Thoracic aorta (tissue), 2 donors: ENCODE measurements at regions not wholly inside any gene's neighbourhood (a gene's known extent, or its start where the extent isn't known, plus 50 kb on each side); places are given as distances from the start of the nearest gene placed in this dataset.

Experiments
- ATAC-seq: fragments of 150-250 bp; one replicate; pipeline ENCODE4 v1.8.0; 2017; ENCODE audit warnings: low read depth; ENCODE audit not compliant: insufficient number of reproducible peaks, low FRiP score
- DNase-seq: peaks from one replicate; pipeline ENCODE4 v3.0.0-alpha.2; 2020; ENCODE audit warnings: low spot score
- H3K27ac ChIP-seq, 2 donors: fragments of 200-600 bp; sonication (generic); 1 replicate in 1 of 2; 2 replicates in 1 of 2; pipeline ENCODE4 v1.5.1; 2016; ENCODE audit warnings: mild to moderate bottlenecking in 2 of 2, moderate library complexity in 2 of 2
- H3K27me3 ChIP-seq: fragments of 200-600 bp; sonication (generic); replicated peaks from 2 replicates; pipeline ENCODE4 v1.6.0; 2016; ENCODE audit warnings: mild to moderate bottlenecking; ENCODE audit not compliant: insufficient read depth
- H3K36me3 ChIP-seq: fragments of 200-600 bp; sonication (generic); one replicate; pipeline ENCODE4 v1.5.1; 2016
- H3K4me1 ChIP-seq, 2 donors: fragments of 200-600 bp; sonication (generic); 1 replicate in 1 of 2; 2 replicates in 1 of 2; pipeline versions ENCODE4 v1.5.1 to v1.6.0; 2016; ENCODE audit warnings: low read depth in 2 of 2, mild to moderate bottlenecking in 1 of 2; ENCODE audit not compliant: control insufficient read depth in 1 of 2
- H3K4me3 ChIP-seq: fragments of 200-600 bp; sonication (generic); 2 replicates; pipeline ENCODE4 v1.5.1; 2016; ENCODE audit warnings: mild to moderate bottlenecking
- H3K9me3 ChIP-seq: fragments of 200-600 bp; sonication (generic); 2 replicates; pipeline ENCODE4 v1.5.1; 2016
- CTCF ChIP-seq: fragments of 200-600 bp; sonication (generic); IDR thresholded peaks from one replicate; pipeline ENCODE4 v1.5.1; 2019; ENCODE audit warnings: antibody characterized with exemption

GRCh38 chr3:107904536-107905066, 186.2 kb downstream of the CD47 start:
- DNase-seq = no peak
- TF ChIP-seq CTCF = no peak
- no peak for ATAC-seq
- peak overlapping the region; percentile 28 for H3K4me3 ChIP-seq
- H3K4me1 ChIP-seq = peaks cover 10 to 28% of the 10 kb centered on the region in 2 donors
- H3K36me3 ChIP-seq = no peaks in the 10 kb centered on the region
- H3K27ac ChIP-seq = no peak overlapping the region
- no peaks in the 10 kb centered on the region for H3K9me3 ChIP-seq
- no peaks in the 10 kb centered on the region for H3K27me3 ChIP-seq

- TF ChIP-seq CTCF = no peak
- H3K27ac ChIP-seq = no peak overlapping the region
- H3K4me3 ChIP-seq = no peak overlapping the region
- H3K9me3 ChIP-seq = no peaks in the 10 kb centered on the region
- ATAC-seq (no peak), DNase-seq (no peak)
- peaks cover 0 to 16% of the 10 kb centered on the region in 2 donors for H3K4me1 ChIP-seq
- no peaks in the 10 kb centered on the region for H3K36me3 ChIP-seq
- no peaks in the 10 kb centered on the region for H3K27me3 ChIP-seq
Measured at GRCh38 chr3:107899990-107900651, 190.7 kb downstream of the CD47 start.

GRCh38 chr3:107897471-107898061, 193.3 kb downstream of the CD47 start:
- H3K36me3 ChIP-seq = no peaks in the 10 kb centered on the region
- H3K9me3 ChIP-seq = no peaks in the 10 kb centered on the region
- H3K27me3 ChIP-seq = no peaks in the 10 kb centered on the region
- peaks cover 0 to 11% of the 10 kb centered on the region in 2 donors for H3K4me1 ChIP-seq
- no peak for TF ChIP-seq CTCF
- no peak overlapping the region for H3K27ac ChIP-seq
- DNase-seq (no peak), ATAC-seq (no peak)
- no peak overlapping the region for H3K4me3 ChIP-seq

GRCh38 chr3:107894998-107895397, 195.8 kb downstream of the CD47 start:
- no peak for TF ChIP-seq CTCF
- ATAC-seq (no peak), DNase-seq (no peak)
- H3K9me3 ChIP-seq = no peaks in the 10 kb centered on the region
- no peak overlapping the region for H3K4me3 ChIP-seq
- peaks cover 0 to 11% of the 10 kb centered on the region in 2 donors for H3K4me1 ChIP-seq
- H3K36me3 ChIP-seq = no peaks in the 10 kb centered on the region
- no peak overlapping the region for H3K27ac ChIP-seq
- no peaks in the 10 kb centered on the region for H3K27me3 ChIP-seq

DNA sequence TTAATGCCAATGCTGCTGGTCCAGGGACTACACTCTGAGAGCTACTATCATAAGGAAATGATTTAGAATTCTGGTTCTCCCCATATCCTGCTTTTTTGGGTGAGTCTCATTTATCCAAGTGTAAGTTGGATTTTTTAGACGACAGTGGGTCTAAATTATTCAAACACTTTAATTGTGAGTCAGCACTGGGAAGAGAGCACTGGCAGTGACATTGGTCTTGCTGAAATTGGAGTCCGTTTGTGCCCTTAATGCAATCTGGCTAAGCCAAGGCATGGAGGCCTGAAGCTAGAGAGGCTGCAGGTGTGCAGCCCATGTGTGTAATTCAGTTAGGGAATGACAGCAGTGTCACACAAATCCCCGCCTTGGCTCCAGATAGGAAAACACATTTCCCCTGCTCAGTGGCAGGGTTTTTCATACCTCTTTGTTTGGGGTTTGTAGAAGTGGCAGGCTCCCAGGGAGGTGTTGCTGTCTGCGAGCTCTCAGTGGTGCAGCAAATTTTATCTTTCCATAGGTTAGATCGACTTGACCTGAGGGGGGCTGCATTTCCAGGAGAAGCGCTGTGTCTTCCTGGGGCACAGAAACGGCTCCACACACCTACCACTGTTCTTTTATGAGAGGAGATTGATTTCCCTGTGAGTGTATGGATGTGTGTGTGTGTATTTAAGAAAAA, 197.7 kb downstream of the CD47 start:
- no peaks in the 10 kb centered on the region for H3K36me3 ChIP-seq
- no peaks in the 10 kb centered on the region for H3K27me3 ChIP-seq
- H3K9me3 ChIP-seq = no peaks in the 10 kb centered on the region
- ATAC-seq (no peak), DNase-seq (no peak)
- H3K4me1 ChIP-seq = peaks cover 0 to 11% of the 10 kb centered on the region in 2 donors
- H3K27ac ChIP-seq = no peak overlapping the region
- no peak overlapping the region for H3K4me3 ChIP-seq
- TF ChIP-seq CTCF = no peak
